GM18526 (cell line): ENCODE measurements at regions not wholly inside any gene's neighbourhood (a gene's known extent, or its start where the extent isn't known, plus 50 kb on each side); places are given as distances from the start of the nearest gene placed in this dataset.

Source experiments
- POLR2A ChIP-seq: IDR thresholded peaks from 3 replicates; pipeline ENCODE4 v1.6.1; 2011; ENCODE audit not compliant: insufficient read length; ENCODE audit errors: extremely low read depth

DNA sequence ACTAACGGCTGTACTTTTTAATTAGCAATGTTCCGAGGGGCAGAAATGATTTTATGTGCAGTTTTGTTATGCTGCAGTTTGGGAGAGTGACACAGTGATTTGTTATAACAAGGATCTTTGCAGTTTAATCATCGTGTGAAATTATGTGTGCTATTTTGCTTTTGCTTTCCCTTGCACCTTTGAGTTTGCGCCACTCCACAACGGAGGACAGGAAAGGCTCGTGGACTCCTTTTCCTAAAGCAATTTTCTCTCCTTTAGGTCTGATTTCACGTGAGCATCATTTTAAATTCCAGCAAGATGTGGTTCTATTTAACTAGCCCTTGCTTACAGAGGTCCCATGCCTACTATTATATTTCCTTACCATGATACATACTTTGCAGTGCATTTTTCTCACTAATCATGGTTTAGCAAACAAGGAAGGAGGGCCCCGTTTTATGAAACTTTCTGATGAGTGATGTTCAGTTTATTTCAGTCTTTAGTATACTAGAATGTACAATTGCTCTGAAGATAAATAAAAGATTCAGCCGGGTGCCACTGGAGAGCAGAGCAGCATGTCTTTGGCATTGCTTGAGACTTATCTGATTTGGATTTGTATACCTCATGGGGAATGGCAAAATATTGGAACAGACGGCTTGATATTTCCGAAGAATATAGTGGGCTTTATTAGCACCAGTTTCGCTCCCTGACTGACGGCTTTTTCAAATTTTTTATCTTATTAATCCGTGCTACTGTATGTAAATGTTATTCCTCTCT lies 528.2 kb upstream of the FANCL start:
- no peak for TF ChIP-seq POLR2A

- no peak for TF ChIP-seq POLR2A
Observed at GRCh38 chr2:58768715-58769080, 527.6 kb upstream of the FANCL start.

- no peak for TF ChIP-seq POLR2A
Observed at GRCh38 chr2:58767828-58768714, 526.9 kb upstream of the FANCL start.

GRCh38 chr2:58764338-58765104 lies 523.4 kb upstream of the FANCL start:
- TF ChIP-seq POLR2A = no peak

- no peak for TF ChIP-seq POLR2A
Observed at GRCh38 chr2:58762176-58762781, 521.2 kb upstream of the FANCL start.

DNA sequence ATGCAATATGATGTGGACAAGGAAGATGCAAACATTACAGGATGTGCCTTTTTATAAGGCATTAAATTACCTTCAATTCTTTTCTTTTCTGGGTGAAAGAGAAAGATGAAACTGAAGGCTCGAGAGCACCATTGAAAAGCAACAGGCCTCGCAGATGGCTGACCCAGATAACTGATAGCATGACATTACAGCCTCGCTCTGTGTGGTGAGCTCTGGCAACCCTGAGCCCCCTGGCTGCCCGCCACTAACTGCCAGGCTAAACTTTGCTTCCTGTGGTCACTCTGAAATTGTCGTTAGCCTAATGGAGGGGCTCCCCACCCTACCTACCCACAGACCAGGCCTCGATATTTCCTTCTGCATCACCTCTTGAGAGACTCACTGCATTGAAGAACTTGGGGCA lies 516.8 kb upstream of the FANCL start:
- TF ChIP-seq POLR2A = no peak

DNA sequence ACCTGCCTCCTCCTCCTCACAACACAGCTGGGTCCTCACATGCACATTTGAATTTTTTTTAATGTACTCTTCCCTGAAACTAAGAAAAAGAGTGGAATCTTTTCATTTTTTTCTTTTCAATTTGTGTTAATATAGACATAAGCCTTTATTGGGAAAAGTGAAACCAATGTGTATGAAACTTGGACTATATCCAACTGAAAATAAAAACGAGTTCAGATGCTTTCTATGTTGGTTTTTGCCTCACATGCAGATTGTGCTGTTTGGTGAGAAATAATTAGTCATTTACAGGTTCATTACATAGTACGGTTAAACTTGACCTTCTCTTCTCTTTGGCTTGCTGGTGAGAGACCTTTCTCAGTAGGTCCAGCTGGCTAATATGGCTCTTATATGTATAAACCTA lies 515.2 kb upstream of the FANCL start:
- TF ChIP-seq POLR2A = no peak

DNA sequence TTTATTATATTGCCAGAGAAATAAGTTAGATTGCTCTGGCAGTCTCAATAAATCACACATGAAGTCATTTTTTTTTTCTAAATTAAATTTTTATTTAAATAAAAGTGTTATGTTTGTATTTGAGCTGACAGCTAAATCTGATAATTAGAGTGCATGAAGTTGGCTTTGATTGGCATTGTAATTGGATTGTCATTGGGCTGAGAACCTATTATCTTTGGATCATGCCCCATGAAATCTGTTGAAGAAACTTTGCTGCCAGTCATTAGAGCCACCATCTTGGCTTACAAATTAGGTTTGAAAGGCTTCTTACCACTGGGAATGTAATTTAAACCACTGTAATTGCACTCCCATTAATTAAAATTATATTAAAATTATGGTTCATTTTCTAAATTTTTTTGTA lies 507.9 kb upstream of the FANCL start:
- TF ChIP-seq POLR2A = no peak

GRCh38 chr2:58740426-58740825 lies 499.3 kb upstream of the FANCL start:
- no peak for TF ChIP-seq POLR2A

DNA sequence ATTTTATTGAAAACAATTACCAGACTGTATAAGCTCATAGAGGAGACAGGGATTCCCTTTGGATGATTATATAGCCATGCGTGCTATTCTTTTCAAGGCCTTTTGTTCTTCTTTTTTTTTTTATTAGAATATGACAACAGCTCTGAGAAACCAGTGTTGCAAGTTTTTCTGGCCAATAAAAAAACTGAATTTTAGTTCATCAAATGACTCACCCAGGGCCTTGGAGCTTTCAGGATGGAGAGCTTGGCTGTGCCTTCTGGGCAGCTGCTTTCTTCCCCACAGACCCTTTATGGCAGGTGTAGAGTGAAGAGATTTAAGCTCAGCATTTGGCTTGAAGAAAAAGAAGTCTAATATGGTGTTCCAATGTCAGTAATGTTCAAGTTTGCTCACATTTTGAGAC lies 497.9 kb upstream of the FANCL start:
- TF ChIP-seq POLR2A = no peak

GRCh38 chr2:58734365-58734764 lies 493.2 kb upstream of the FANCL start:
- TF ChIP-seq POLR2A = no peak

DNA sequence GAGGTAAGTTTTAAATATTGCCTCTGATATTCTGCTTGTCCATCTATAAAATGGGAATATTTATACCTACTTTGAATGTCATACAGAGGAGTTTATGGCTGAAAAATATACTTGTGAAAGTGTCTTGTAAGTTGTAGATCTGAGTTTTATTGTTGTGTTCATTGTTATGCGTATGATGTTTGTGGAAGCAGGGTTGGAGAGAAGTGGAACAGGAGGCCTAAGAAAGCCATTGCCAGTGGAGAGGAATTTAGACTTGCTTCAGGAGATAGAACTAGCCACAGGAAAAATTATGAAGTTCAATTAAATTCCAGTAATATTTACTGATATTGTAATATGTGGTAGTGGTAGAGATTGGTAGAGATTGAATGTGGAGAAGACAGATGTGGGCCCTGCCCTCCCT lies 491.9 kb upstream of the FANCL start:
- TF ChIP-seq POLR2A = no peak

DNA sequence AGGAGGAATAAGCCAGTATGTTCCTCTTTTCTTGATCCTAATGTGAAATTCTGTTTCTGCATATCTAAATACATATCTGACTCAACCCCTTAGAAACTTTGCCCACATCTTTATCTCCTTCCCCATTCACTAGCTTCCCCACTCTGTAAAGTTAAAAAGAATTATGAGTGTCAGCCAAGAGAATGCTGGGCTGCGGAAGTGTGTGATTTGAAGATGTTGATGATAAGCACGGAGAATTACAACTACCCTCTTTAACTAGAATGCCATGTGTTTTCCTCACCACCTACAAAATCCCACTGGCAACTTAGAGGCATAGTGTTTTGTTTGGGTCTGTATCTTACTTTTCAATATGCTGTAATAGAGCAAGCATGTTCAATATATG lies 490.4 kb upstream of the FANCL start:
- TF ChIP-seq POLR2A = no peak

GRCh38 chr2:58730764-58731487 lies 489.8 kb upstream of the FANCL start:
- TF ChIP-seq POLR2A = no peak
